Transverse colon (tissue), 3 donors: ENCODE measurements at regions not wholly inside any gene's neighbourhood (a gene's known extent, or its start where the extent isn't known, plus 50 kb on each side); places are given as distances from the start of the nearest gene placed in this dataset.

Experiments used
- EP300 ChIP-seq: sonication (generic); formaldehyde crosslinking; IDR thresholded peaks from one replicate; pipeline ENCODE4 v1.6.1; 2017; ENCODE audit warnings: antibody characterized with exemption, low read depth
- TF ChIP-seq, protein P1 (sequence below), 5 experiments: fragments of 200-600 bp in 3 of 5; fragments of 450-650 bp in 2 of 5; sonication (generic) in 3 of 5; IDR thresholded peaks; 1 replicate in 2 of 5; 2 replicates in 3 of 5; pipeline ENCODE4 v1.5.1; 2016 to 2017; ENCODE audit warnings: antibody characterized with exemption in 5 of 5, inconsistent platforms in 3 of 5, mild to moderate bottlenecking in 2 of 5, moderate library complexity in 1 of 5

DNA sequence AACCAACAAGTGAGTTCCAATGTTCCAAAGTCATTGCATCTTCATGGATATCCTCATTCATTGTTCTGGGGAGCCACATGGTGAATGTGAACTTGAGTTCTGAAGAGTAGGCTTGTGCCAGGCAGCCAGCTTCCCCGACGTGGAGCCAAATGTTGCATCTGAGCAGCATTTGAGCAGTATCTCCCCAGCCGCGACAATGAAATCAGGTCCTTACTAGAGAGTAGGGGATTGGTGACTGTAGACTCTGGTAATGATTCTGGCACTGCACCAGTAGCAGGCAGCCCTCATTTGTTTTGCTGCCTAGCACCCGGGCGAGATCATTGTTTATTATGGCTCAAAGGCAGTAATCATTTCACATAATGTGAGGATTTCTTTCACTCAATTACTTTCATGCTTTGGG, 451.4 kb upstream of the C9orf72 start:
- TF ChIP-seq, protein P1, sequence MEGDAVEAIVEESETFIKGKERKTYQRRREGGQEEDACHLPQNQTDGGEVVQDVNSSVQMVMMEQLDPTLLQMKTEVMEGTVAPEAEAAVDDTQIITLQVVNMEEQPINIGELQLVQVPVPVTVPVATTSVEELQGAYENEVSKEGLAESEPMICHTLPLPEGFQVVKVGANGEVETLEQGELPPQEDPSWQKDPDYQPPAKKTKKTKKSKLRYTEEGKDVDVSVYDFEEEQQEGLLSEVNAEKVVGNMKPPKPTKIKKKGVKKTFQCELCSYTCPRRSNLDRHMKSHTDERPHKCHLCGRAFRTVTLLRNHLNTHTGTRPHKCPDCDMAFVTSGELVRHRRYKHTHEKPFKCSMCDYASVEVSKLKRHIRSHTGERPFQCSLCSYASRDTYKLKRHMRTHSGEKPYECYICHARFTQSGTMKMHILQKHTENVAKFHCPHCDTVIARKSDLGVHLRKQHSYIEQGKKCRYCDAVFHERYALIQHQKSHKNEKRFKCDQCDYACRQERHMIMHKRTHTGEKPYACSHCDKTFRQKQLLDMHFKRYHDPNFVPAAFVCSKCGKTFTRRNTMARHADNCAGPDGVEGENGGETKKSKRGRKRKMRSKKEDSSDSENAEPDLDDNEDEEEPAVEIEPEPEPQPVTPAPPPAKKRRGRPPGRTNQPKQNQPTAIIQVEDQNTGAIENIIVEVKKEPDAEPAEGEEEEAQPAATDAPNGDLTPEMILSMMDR (IDR thresholded peaks at IDR 0.05), result no peak
- TF ChIP-seq EP300, result no peak
